ENCODE measurements at regions not wholly inside any gene's neighbourhood (a gene's known extent, or its start where the extent isn't known, plus 50 kb on each side); places are given as distances from the start of the nearest gene placed in this dataset.

DNA sequence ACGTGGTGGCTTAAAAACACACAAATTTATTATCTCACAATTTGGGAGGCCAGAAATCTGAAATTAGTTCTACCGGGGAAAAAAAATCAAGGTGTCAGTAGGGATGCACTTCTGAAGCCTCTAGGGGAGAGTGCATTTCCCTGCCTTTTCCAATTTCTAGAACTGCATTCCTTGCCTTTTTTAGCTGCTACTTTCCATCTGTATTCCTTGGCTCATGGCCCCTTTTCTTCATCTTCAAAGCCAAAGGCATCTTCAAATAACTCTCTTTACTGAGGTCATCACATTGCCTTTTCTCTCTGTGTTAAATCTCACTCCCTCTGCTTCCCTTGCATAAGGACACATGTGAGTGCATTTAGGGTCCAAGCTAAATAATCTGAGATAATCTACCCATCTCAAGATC is 69.5 kb upstream of the NEO1 start:
- no CpG with 5 or more reads among the region's 2 CpGs for WGBS (ENCODE audit: insufficient coverage)
- Mint-ChIP-seq H3K4me3 (no peak overlapping the region), H3K36me3 (no peaks in the 10 kb centered on the region), H3K4me1 (no peaks in the 10 kb centered on the region), H3K27ac (no peak overlapping the region), H3K27me3 (ENCODE audit: low read depth in 3 of 3) (peaks cover 4 to 13% (median 11%) of the 10 kb centered on the region in 3 donors), H3K9me3 (peaks cover 0 to 6% (median 4%) of the 10 kb centered on the region in 7 donors)
- no peaks in the 10 kb centered on the region for H3K79me2 ChIP-seq (ENCODE audit: insufficient read depth, low read length)
- H3K4me2 ChIP-seq (replicated peaks; ENCODE audit: extremely low read depth, low read length, poor library complexity, severe bottlenecking), result no peak overlapping the region
- H4K20me1 ChIP-seq (ENCODE audit: insufficient read depth, low read length), result no peaks in the 10 kb centered on the region
- intact Hi-C loops (cut with micrococcal nuclease), result no loop called here
- peaks cover 3 to 7% of the 10 kb centered on the region in 2 donors for H3K27me3 ChIP-seq (ENCODE audit: control insufficient read depth in 2 of 2, insufficient read depth in 2 of 2, low read length in 2 of 2)
- no peak overlapping the region for H3K4me3 ChIP-seq (replicated peaks in 1 of 3; ENCODE audit: low read depth in 2 of 3, low read length in 3 of 3)
- H3K27ac ChIP-seq (ENCODE audit: low read depth in 1 of 2, low read length in 2 of 2), result no peak overlapping the region
- H2AFZ ChIP-seq (ENCODE audit: insufficient read depth, low read depth, low read length, poor library complexity, severe bottlenecking), result no peak overlapping the region
- H3K9ac ChIP-seq (ENCODE audit: insufficient read depth, low read length, poor library complexity, severe bottlenecking), result no peak overlapping the region
- no peaks in the 10 kb centered on the region for H3K9me3 ChIP-seq (replicated peaks in 1 of 2; ENCODE audit: control insufficient read depth in 1 of 2, insufficient read depth in 1 of 2, low read length in 2 of 2)
- DNase-seq, result no peak
- no peaks in the 10 kb centered on the region for H3K4me1 ChIP-seq (ENCODE audit: control insufficient read depth in 1 of 2, insufficient read depth in 2 of 2, low read length in 2 of 2)
- no peaks in the 10 kb centered on the region for H3K36me3 ChIP-seq (replicated peaks in 1 of 2; ENCODE audit: control insufficient read depth in 1 of 2, insufficient read depth in 2 of 2, low read length in 2 of 2)
- TF ChIP-seq, protein P1, sequence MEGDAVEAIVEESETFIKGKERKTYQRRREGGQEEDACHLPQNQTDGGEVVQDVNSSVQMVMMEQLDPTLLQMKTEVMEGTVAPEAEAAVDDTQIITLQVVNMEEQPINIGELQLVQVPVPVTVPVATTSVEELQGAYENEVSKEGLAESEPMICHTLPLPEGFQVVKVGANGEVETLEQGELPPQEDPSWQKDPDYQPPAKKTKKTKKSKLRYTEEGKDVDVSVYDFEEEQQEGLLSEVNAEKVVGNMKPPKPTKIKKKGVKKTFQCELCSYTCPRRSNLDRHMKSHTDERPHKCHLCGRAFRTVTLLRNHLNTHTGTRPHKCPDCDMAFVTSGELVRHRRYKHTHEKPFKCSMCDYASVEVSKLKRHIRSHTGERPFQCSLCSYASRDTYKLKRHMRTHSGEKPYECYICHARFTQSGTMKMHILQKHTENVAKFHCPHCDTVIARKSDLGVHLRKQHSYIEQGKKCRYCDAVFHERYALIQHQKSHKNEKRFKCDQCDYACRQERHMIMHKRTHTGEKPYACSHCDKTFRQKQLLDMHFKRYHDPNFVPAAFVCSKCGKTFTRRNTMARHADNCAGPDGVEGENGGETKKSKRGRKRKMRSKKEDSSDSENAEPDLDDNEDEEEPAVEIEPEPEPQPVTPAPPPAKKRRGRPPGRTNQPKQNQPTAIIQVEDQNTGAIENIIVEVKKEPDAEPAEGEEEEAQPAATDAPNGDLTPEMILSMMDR (IDR thresholded peaks at IDR 0.05), result no peak

DNA sequence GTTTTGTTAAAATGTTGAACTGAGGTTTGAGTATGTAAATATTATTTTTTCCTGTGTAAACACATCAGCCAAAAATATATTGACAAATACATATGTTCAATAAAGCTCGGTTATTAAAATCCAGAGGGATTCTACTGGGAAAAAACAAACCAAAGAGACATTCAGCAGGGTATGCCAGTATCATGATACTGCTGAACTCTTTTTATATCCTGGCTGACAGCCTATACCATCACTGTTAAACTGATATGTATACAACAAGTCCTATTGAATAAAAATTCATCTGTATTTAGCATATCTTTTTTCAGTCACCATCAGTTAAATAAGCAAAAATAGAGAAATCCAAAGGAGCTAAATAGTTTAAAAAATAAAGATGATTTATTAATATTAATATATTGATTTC is 71.6 kb upstream of the NEO1 start:
- Histone ChIP-seq H4K20me1 (ENCODE audit: insufficient read depth, low read length) (no peaks in the 10 kb centered on the region), H3K79me2 (ENCODE audit: insufficient read depth, low read length) (no peaks in the 10 kb centered on the region), H3K9me3 (replicated peaks in 1 of 2; ENCODE audit: control insufficient read depth in 1 of 2, insufficient read depth in 1 of 2, low read length in 2 of 2) (no peaks in the 10 kb centered on the region), H3K27me3 (ENCODE audit: control insufficient read depth in 2 of 2, insufficient read depth in 2 of 2, low read length in 2 of 2) (peaks cover 0 to 3% of the 10 kb centered on the region in 2 donors), H2AFZ (ENCODE audit: insufficient read depth, low read depth, low read length, poor library complexity, severe bottlenecking) (no peak overlapping the region), H3K27ac (ENCODE audit: low read depth in 1 of 2, low read length in 2 of 2) (no peak overlapping the region), H3K4me1 (ENCODE audit: control insufficient read depth in 1 of 2, insufficient read depth in 2 of 2, low read length in 2 of 2) (no peaks in the 10 kb centered on the region), H3K9ac (ENCODE audit: insufficient read depth, low read length, poor library complexity, severe bottlenecking) (no peak overlapping the region), H3K4me3 (replicated peaks in 1 of 3; ENCODE audit: low read depth in 2 of 3, low read length in 3 of 3) (no peak overlapping the region), H3K4me2 (replicated peaks; ENCODE audit: extremely low read depth, low read length, poor library complexity, severe bottlenecking) (no peak overlapping the region), H3K36me3 (replicated peaks in 1 of 2; ENCODE audit: control insufficient read depth in 1 of 2, insufficient read depth in 2 of 2, low read length in 2 of 2) (no peaks in the 10 kb centered on the region)
- Mint-ChIP-seq H3K4me3 (no peak overlapping the region), H3K27me3 (ENCODE audit: low read depth in 3 of 3) (peaks cover 6 to 10% (median 7%) of the 10 kb centered on the region in 3 donors), H3K4me1 (no peaks in the 10 kb centered on the region), H3K27ac (no peak overlapping the region), H3K36me3 (no peaks in the 10 kb centered on the region), H3K9me3 (peaks cover 0 to 5% (median 2%) of the 10 kb centered on the region in 7 donors)
- intact Hi-C loops (cut with micrococcal nuclease), result no loop called here
- TF ChIP-seq, protein P1 (IDR thresholded peaks at IDR 0.05), result no peak
- DNase-seq, result no peak
- 80% methylated on average over 1 of the region's 1 CpG for WGBS (ENCODE audit: insufficient coverage)
